Suprapubic skin (tissue), 4 donors: ENCODE measurements at regions not wholly inside any gene's neighbourhood (a gene's known extent, or its start where the extent isn't known, plus 50 kb on each side); places are given as distances from the start of the nearest gene placed in this dataset.

Source experiments
- CTCF ChIP-seq, 2 donors: fragments of 200-600 bp in 1 of 2; fragments of 450-650 bp in 1 of 2; sonication (generic) in 1 of 2; IDR thresholded peaks; one replicate each; pipeline ENCODE4 v1.5.1; 2016 to 2019; ENCODE audit warnings: antibody characterized with exemption in 2 of 2, mild to moderate bottlenecking in 1 of 2, moderate library complexity in 1 of 2
- EP300 ChIP-seq: sonication (generic); formaldehyde crosslinking; IDR thresholded peaks from one replicate; pipeline ENCODE4 v1.6.1; 2017; ENCODE audit warnings: antibody characterized with exemption
- POLR2A ChIP-seq, 2 donors: fragments of 450-650 bp; IDR thresholded peaks; one replicate each; pipeline ENCODE4 v1.6.1; 2017; ENCODE audit warnings: antibody characterized with exemption in 2 of 2, mild to moderate bottlenecking in 2 of 2, moderate library complexity in 2 of 2
- POLR2AphosphoS5 ChIP-seq, 3 donors: sonication (generic); formaldehyde crosslinking; IDR thresholded peaks; one replicate each; pipeline ENCODE4 v1.6.1; 2017; ENCODE audit warnings: antibody characterized with exemption in 3 of 3

- no peak for TF ChIP-seq CTCF (IDR thresholded peaks at IDR 0.05)
- no peak for TF ChIP-seq POLR2A (IDR thresholded peaks at IDR 0.05)
- no peak for TF ChIP-seq POLR2AphosphoS5 (IDR thresholded peaks at IDR 0.05)
- no peak for TF ChIP-seq EP300
These were observed 49.9 kb upstream of the HAO2 start for GRCh38 chr1:119318466-119319309.
